H1 (cell line): ENCODE measurements at regions not wholly inside any gene's neighbourhood (a gene's known extent, or its start where the extent isn't known, plus 50 kb on each side); places are given as distances from the start of the nearest gene placed in this dataset.

Experiments
- CTCF ChIA-PET: fragments of 300-600 bp; sonication (Branson Sonifier 250); formaldehyde crosslinking; loops from one replicate; lab custom pipeline; 2021; ENCODE audit not compliant: partially characterized antibody; lab: Charles Lee
- POLR2A ChIA-PET: fragments of 300-600 bp; sonication (Branson Sonifier 250); formaldehyde crosslinking; loops from one replicate; lab custom pipeline; 2021; ENCODE audit warnings: inconsistent platforms; ENCODE audit not compliant: partially characterized antibody; lab: Charles Lee
- DNase-seq, 2 experiments: peaks; one replicate each; pipeline versions ENCODE4 v3.0.0 to v3.0.0-alpha.2; 2010 to 2022; ENCODE audit warnings: low spot score in 2 of 2, low read depth in 1 of 2, mixed read lengths in 1 of 2
- FAIRE-seq: peaks from 2 replicates; lab custom pipeline; 2011; peaks lifted over from hg19 to GRCh38; lab: Jason Lieb, UNC
- H2AFZ ChIP-seq: 2 replicates; pipeline ENCODE4 v1.8.1; 2012; ENCODE audit warnings: low read length, inconsistent platforms
- H2AK5ac ChIP-seq: 2 replicates; pipeline ENCODE4 v1.6.1; 2013; ENCODE audit warnings: low read depth, low read length
- H2BK120ac ChIP-seq: replicated peaks from 2 replicates; pipeline ENCODE3; 2013; ENCODE audit warnings: low read depth, low read length, inconsistent platforms
- H2BK12ac ChIP-seq: 2 replicates; pipeline ENCODE4 v1.6.1; 2013; ENCODE audit warnings: low read depth, low read length
- H2BK15ac ChIP-seq: 2 replicates; pipeline ENCODE4 v1.6.1; 2013; ENCODE audit warnings: low read length
- H2BK20ac ChIP-seq: 2 replicates; pipeline ENCODE4 v1.6.1; 2013; ENCODE audit warnings: low read length
- H2BK5ac ChIP-seq: 2 replicates; pipeline ENCODE4 v1.6.1; 2013; ENCODE audit warnings: low read depth, low read length
- H3K14ac ChIP-seq: 2 replicates; pipeline ENCODE4 v1.6.1; 2013; ENCODE audit warnings: inconsistent platforms; ENCODE audit not compliant: insufficient read length
- H3K18ac ChIP-seq: 2 replicates; pipeline ENCODE4 v1.6.1; 2013; ENCODE audit warnings: low read length; ENCODE audit errors: extremely low read depth
- H3K23ac ChIP-seq: 2 replicates; pipeline ENCODE4 v1.6.1; 2013; ENCODE audit warnings: inconsistent platforms; ENCODE audit not compliant: insufficient read length
- H3K23me2 ChIP-seq: 2 replicates; pipeline ENCODE4 v1.6.1; 2013; ENCODE audit warnings: low read depth, low read length
- H3K27ac ChIP-seq: 2 replicates; pipeline ENCODE4 v1.6.1; 2011; ENCODE audit warnings: low read depth, low read length, inconsistent platforms
- H3K27me3 ChIP-seq, 4 experiments: replicated peaks in 1 of 4; 1 replicate in 1 of 4; 2 replicates in 3 of 4; pipeline versions ENCODE4 v1.6.1 to v1.8.1; 2011 to 2013; ENCODE audit warnings: low read length in 3 of 4, mild to moderate bottlenecking in 3 of 4, inconsistent platforms in 2 of 4, mixed read lengths in 2 of 4, moderate library complexity in 1 of 4; ENCODE audit not compliant: control insufficient read depth in 3 of 4, insufficient read depth in 3 of 4; ENCODE audit errors: extremely low read depth in 1 of 4
- H3K36me3 ChIP-seq, 4 experiments: 2 replicates each; pipeline versions ENCODE4 v1.6.1 to v1.8.1; 2011 to 2013; ENCODE audit warnings: mild to moderate bottlenecking in 4 of 4, low read length in 3 of 4, moderate library complexity in 2 of 4, control low read depth in 1 of 4, inconsistent platforms in 1 of 4; ENCODE audit not compliant: insufficient read depth in 4 of 4, control insufficient read depth in 2 of 4
- H3K4ac ChIP-seq: replicated peaks from 2 replicates; pipeline ENCODE3; 2013; ENCODE audit warnings: low read length, low read depth, mixed read lengths, inconsistent platforms; ENCODE audit not compliant: insufficient read length
- H3K4me1 ChIP-seq, 4 experiments: replicated peaks in 1 of 4; 1 replicate in 1 of 4; 2 replicates in 3 of 4; pipeline versions ENCODE4 v1.6.1 to v1.8.1; 2011 to 2013; ENCODE audit warnings: low read length in 3 of 4, inconsistent platforms in 2 of 4, mixed read lengths in 1 of 4; ENCODE audit not compliant: insufficient read depth in 4 of 4, control insufficient read depth in 3 of 4
- H3K4me2 ChIP-seq, 2 experiments: 2 replicates each; pipeline versions ENCODE4 v1.6.1 to v1.8.1; 2011 to 2013; ENCODE audit warnings: low read depth in 2 of 2, low read length in 2 of 2, control low read depth in 1 of 2, inconsistent platforms in 1 of 2, mild to moderate bottlenecking in 1 of 2; ENCODE audit not compliant: insufficient read depth in 1 of 2
- H3K4me3 ChIP-seq, 4 experiments: fragments of 200-600, 300-600 bp in 1 of 4; sonication (generic), shearing (Covaris generic), sonication (Bioruptor Twin) in 1 of 4; 2 replicates each; pipeline versions ENCODE4 v1.5.1 to v1.8.1; 2011 to 2016; ENCODE audit warnings: low read length in 4 of 4, low read depth in 3 of 4, control low read depth in 2 of 4, inconsistent platforms in 2 of 4, mild to moderate bottlenecking in 2 of 4, mixed read lengths in 1 of 4, moderate library complexity in 1 of 4; ENCODE audit not compliant: insufficient read depth in 2 of 4; ENCODE audit errors: extremely low read depth in 1 of 4
- H3K56ac ChIP-seq: replicated peaks from 2 replicates; pipeline ENCODE3; 2013; ENCODE audit warnings: low read depth, mild to moderate bottlenecking, mixed read lengths, low read length, inconsistent platforms; ENCODE audit not compliant: insufficient read length
- H3K79me1 ChIP-seq: 2 replicates; pipeline ENCODE4 v1.6.1; 2013; ENCODE audit warnings: low read depth, low read length, control low read depth
- H3K79me2 ChIP-seq, 2 experiments: 2 replicates each; pipeline versions ENCODE4 v1.6.1 to v1.8.1; 2012 to 2013; ENCODE audit warnings: low read length in 2 of 2, mild to moderate bottlenecking in 2 of 2, inconsistent platforms in 1 of 2; ENCODE audit not compliant: insufficient read depth in 2 of 2, control insufficient read depth in 1 of 2
- H3K9ac ChIP-seq, 4 experiments: replicated peaks in 1 of 4; 1 replicate in 1 of 4; 2 replicates in 3 of 4; pipeline versions ENCODE4 v1.6.1 to v1.8.1; 2011 to 2013; ENCODE audit warnings: low read depth in 3 of 4, low read length in 3 of 4, control low read depth in 2 of 4, mild to moderate bottlenecking in 2 of 4, moderate library complexity in 2 of 4, inconsistent platforms in 1 of 4; ENCODE audit errors: extremely low read depth in 1 of 4
- H3K9me3 ChIP-seq, 2 experiments: 2 replicates each; pipeline versions ENCODE4 v1.6.1 to v1.8.1; 2012 to 2013; ENCODE audit warnings: mild to moderate bottlenecking in 2 of 2, moderate library complexity in 2 of 2, control low read depth in 1 of 2, inconsistent platforms in 1 of 2, low read depth in 1 of 2, low read length in 1 of 2, mixed read lengths in 1 of 2; ENCODE audit not compliant: insufficient read depth in 2 of 2
- H4K20me1 ChIP-seq, 2 experiments: replicated peaks in 1 of 2; 2 replicates each; pipeline versions ENCODE3 to v1.8.1; 2011 to 2013; ENCODE audit warnings: inconsistent platforms in 2 of 2, low read length in 2 of 2, mild to moderate bottlenecking in 1 of 2; ENCODE audit not compliant: insufficient read depth in 2 of 2, control insufficient read depth in 1 of 2
- H4K5ac ChIP-seq: 2 replicates; pipeline ENCODE4 v1.6.1; 2013; ENCODE audit warnings: low read length, low read depth, mixed read lengths, inconsistent platforms; ENCODE audit not compliant: insufficient read length
- H4K8ac ChIP-seq: 2 replicates; pipeline ENCODE4 v1.8.0; 2013; ENCODE audit warnings: mild to moderate bottlenecking, moderate library complexity, low read length, inconsistent platforms; ENCODE audit not compliant: insufficient read depth; ENCODE audit errors: extremely low read depth
- H4K91ac ChIP-seq: replicated peaks from 2 replicates; pipeline ENCODE3; 2013; ENCODE audit warnings: low read length, mixed read lengths, inconsistent platforms; ENCODE audit not compliant: insufficient read length
- CHD1 ChIP-seq: IDR thresholded peaks from 2 replicates; pipeline ENCODE4 v1.6.1; 2012; ENCODE audit warnings: low read depth, low read length, improper control_type of control experiment
- CHD2 ChIP-seq: IDR thresholded peaks from 2 replicates; pipeline ENCODE4 v1.6.1; 2012; ENCODE audit warnings: low read length, improper control_type of control experiment
- CREB1 ChIP-seq: IDR thresholded peaks from 2 replicates; pipeline ENCODE4 v1.6.1; 2012; ENCODE audit warnings: inconsistent platforms
- CTBP2 ChIP-seq: IDR thresholded peaks from 2 replicates; pipeline ENCODE4 v1.7.0; 2011; ENCODE audit warnings: borderline replicate concordance, mild to moderate bottlenecking, moderate library complexity, mixed read lengths, low read length; ENCODE audit not compliant: insufficient read depth, insufficient read length
- EGR1 ChIP-seq: IDR thresholded peaks from 2 replicates; pipeline ENCODE4 v1.6.1; 2011; ENCODE audit warnings: low read depth, low read length, borderline replicate concordance
- FOSL1 ChIP-seq: IDR thresholded peaks from 2 replicates; pipeline ENCODE4 v1.6.1; 2011; ENCODE audit warnings: mild to moderate bottlenecking, low read depth, low read length, moderate library complexity; ENCODE audit not compliant: insufficient read depth
- KDM5A ChIP-seq: fragments of 200-600 bp; IDR thresholded peaks from 2 replicates; pipeline ENCODE4 v1.7.1; 2012; ENCODE audit warnings: mild to moderate bottlenecking, low read length, inconsistent platforms, mixed read lengths
- RNF2 ChIP-seq: fragments of 200-900, 300-1000 bp; sonication (generic); IDR thresholded peaks from 2 replicates; pipeline ENCODE4 v1.7.1; 2016; ENCODE audit warnings: borderline replicate concordance, low read depth, mild to moderate bottlenecking, antibody characterized with exemption, low read length; ENCODE audit not compliant: poor library complexity, severe bottlenecking; ENCODE audit errors: missing control alignments
- SIX5 ChIP-seq: IDR thresholded peaks from 2 replicates; pipeline ENCODE4 v1.6.1; 2011; ENCODE audit warnings: mild to moderate bottlenecking, low read depth, low read length
- TAF7 ChIP-seq: optimal IDR thresholded peaks from 2 replicates; pipeline ENCODE3; 2011; ENCODE audit warnings: low read depth, mild to moderate bottlenecking, inconsistent platforms, low read length, moderate library complexity, borderline replicate concordance
- USF2 ChIP-seq: IDR thresholded peaks from 2 replicates; pipeline ENCODE4 v1.6.1; 2011; ENCODE audit warnings: low read length, improper control_type of control experiment
- ZNF274 ChIP-seq: IDR thresholded peaks from 2 replicates; pipeline ENCODE4 v1.7.0; 2012; ENCODE audit warnings: low read length, borderline replicate concordance; ENCODE audit errors: extremely low read depth
- WGBS, 2 experiments: shearing (Covaris generic) in 1 of 2; methylation state at CpG; one replicate each; pipeline versions ENCODE4 v1.1.6 to v1.1.7; 2013 to 2015; ENCODE audit warnings: low lambda C conversion rate in 2 of 2, mixed read lengths in 2 of 2, inconsistent platforms in 1 of 2, low coverage in 1 of 2, missing lambda C conversion rate in 1 of 2; ENCODE audit not compliant: insufficient replicate concordance in 2 of 2, insufficient coverage in 1 of 2, insufficient read length in 1 of 2; ENCODE audit errors: extremely low coverage in 1 of 2, missing lambda C conversion rate in 1 of 2; 5-methylcytosine and 5-hydroxymethylcytosine counted together

GRCh38 chr1:4060850-4061249 is 160.8 kb upstream of the C1orf174 start:
- Histone ChIP-seq H4K20me1 (peaks cover 0 to 2% of the 10 kb centered on the region in 2 experiments), H3K36me3 (no peaks in the 10 kb centered on the region), H2BK120ac (no peak overlapping the region), H3K18ac (0 out of 2 replicates have a peak overlapping the region, but pooled peaks have one; percentile 2), H3K9ac (no peak overlapping the region), H3K79me2 (no peaks in the 10 kb centered on the region), H3K14ac (no peak overlapping the region), H3K4ac (no peak overlapping the region), H2BK20ac (no peak overlapping the region), H3K79me1 (no peaks in the 10 kb centered on the region), H3K9me3 (0 out of 4 replicates have a peak, but pooled peaks cover 0 to 6% of the 10 kb centered on the region in 2 experiments), H3K23ac (no peak overlapping the region), H3K4me3 (no peak overlapping the region), H2BK5ac (no peak overlapping the region), H3K27me3 (no peaks in the 10 kb centered on the region), H2AFZ (no peak overlapping the region), H2BK15ac (no peak overlapping the region), H4K8ac (no peak overlapping the region), H3K27ac (no peak overlapping the region), H2BK12ac (peak overlapping the region; percentile 50; the same call in 1 of the 2 replicates), H4K91ac (no peak overlapping the region), H3K4me1 (no peaks in the 10 kb centered on the region), H3K23me2 (peaks cover 16% of the 10 kb centered on the region; the same call in 1 of the 2 replicates), H3K56ac (no peak overlapping the region), H2AK5ac (no peak overlapping the region), H3K4me2 (no peak overlapping the region), H4K5ac (no peak overlapping the region)
- TF ChIP-seq USF2 = no peak
- TF ChIP-seq FOSL1 = no peak
- no peak for TF ChIP-seq SIX5
- no peak for TF ChIP-seq ZNF274
- no peak for TF ChIP-seq CTBP2
- TF ChIP-seq RNF2 = no peak
- no peak for TF ChIP-seq KDM5A
- no peak for TF ChIP-seq CREB1
- no peak for TF ChIP-seq TAF7
- TF ChIP-seq CHD2 = no peak
- TF ChIP-seq EGR1 = no peak
- TF ChIP-seq CHD1 = no peak
- FAIRE-seq = no peak
- whole genome bisulfite sequencing, 2 experiments = 77% methylated on average over 11 of the region's 12 CpGs; no CpG with 5 or more reads in 1 of the 2 experiments
- ChIA-PET POLR2A (no interaction called here), CTCF (no interaction called here)
- DNase-seq = no peak
